ENCODE measurements at regions not wholly inside any gene's neighbourhood (a gene's known extent, or its start where the extent isn't known, plus 50 kb on each side); places are given as distances from the start of the nearest gene placed in this dataset.

DNA sequence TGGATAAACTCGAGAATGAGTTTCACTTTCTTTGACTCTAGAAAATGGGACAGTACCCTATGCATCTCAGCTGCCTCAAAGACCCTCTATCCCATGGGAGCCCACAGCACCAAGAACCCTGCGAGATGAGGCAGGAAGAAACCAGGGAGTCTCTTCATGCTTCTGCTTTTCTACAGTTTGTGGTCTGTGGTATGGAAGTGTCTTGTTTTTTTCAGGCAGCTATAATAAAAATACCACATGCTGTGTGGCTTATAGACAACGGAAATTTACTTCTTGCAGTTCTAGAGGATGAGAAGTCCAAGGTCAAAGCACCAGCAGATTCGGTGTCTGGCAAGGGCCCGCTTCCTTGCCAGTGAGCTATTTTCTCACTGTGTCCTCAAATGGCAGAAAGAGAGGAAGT is 257.9 kb downstream of the SUCLG1 start:
- Histone ChIP-seq H3K9me3 (no peaks in the 10 kb centered on the region), H3K36me3 (ENCODE audit: low read depth, missing control alignments) (no peaks in the 10 kb centered on the region), H3K4me3 (no peak overlapping the region), H3K4me1 (no peaks in the 10 kb centered on the region), H3K27ac (no peak overlapping the region), H3K27me3 (no peaks in the 10 kb centered on the region)
- intact Hi-C loops (cut with DNase I; ENCODE audit: low total_unique reads): no loop called here
- TF ChIP-seq POLR2A (IDR thresholded peaks at IDR 0.05) (no peak), CTCF (IDR thresholded peaks at IDR 0.05) (no peak)
- WGBS, 2 donors: 71 to 85% methylated on average over 5 of the region's 5 CpGs
- no peak for DNase-seq

GRCh38 chr2:84197901-84198300 is 261.2 kb downstream of the SUCLG1 start:
- Histone ChIP-seq H3K27ac (no peak overlapping the region), H3K36me3 (ENCODE audit: low read depth, missing control alignments) (no peaks in the 10 kb centered on the region), H3K4me3 (no peak overlapping the region), H3K9me3 (no peaks in the 10 kb centered on the region), H3K27me3 (no peaks in the 10 kb centered on the region), H3K4me1 (peaks cover 14% of the 10 kb centered on the region)
- TF ChIP-seq CTCF (IDR thresholded peaks at IDR 0.05) (no peak), POLR2A (IDR thresholded peaks at IDR 0.05) (no peak)
- intact Hi-C loops (cut with DNase I; ENCODE audit: low total_unique reads): no loop called here
- no peak for DNase-seq
- 86 to 94% methylated on average over 1 of the region's 1 CpG for WGBS, 2 donors

- Histone ChIP-seq H3K4me1 (peaks cover 14% of the 10 kb centered on the region), H3K36me3 (ENCODE audit: low read depth, missing control alignments) (no peaks in the 10 kb centered on the region), H3K27ac (peak overlapping the region; percentile 33 to 41), H3K4me3 (no peak overlapping the region), H3K9me3 (no peaks in the 10 kb centered on the region), H3K27me3 (no peaks in the 10 kb centered on the region)
- peak; percentile 87 for DNase-seq
- intact Hi-C loops (cut with DNase I; ENCODE audit: low total_unique reads): no loop called here
- 37 to 54% methylated on average over 3 of the region's 3 CpGs for WGBS, 2 donors
- no peak for TF ChIP-seq CTCF (IDR thresholded peaks at IDR 0.05)
- TF ChIP-seq POLR2A (IDR thresholded peaks at IDR 0.05): no peak
Measured at GRCh38 chr2:84194949-84195644, 264.0 kb downstream of the SUCLG1 start.

DNA sequence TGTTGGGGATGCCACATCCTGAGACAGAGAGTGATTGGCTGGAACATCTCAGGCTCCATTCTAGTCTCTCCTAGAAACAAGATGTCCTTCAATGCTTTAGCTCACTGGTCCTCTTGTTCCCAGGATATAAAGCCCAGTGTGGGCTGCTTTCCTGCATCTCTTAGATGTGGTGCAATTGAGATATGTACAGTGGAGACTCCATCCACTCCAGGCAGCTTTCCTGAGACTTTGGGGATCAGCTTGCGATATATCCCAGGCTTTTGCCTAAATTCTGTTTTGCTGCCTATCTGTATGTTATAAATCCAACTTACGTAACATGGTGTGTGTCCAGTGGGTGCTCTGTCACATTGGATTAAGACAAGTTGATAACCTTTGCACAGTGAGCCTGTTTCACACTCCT is 264.9 kb downstream of the SUCLG1 start:
- WGBS, 2 donors: 76 to 88% methylated on average over 2 of the region's 2 CpGs
- intact Hi-C loops (cut with DNase I; ENCODE audit: low total_unique reads): no loop called here
- no peak overlapping the region for H3K4me3 ChIP-seq
- H3K36me3 ChIP-seq (ENCODE audit: low read depth, missing control alignments): no peaks in the 10 kb centered on the region
- H3K9me3 ChIP-seq: no peaks in the 10 kb centered on the region
- peaks cover 14% of the 10 kb centered on the region for H3K4me1 ChIP-seq
- peak overlapping the region; percentile 33 to 41 for H3K27ac ChIP-seq
- H3K27me3 ChIP-seq: no peaks in the 10 kb centered on the region
- no peak for DNase-seq
- no peak for TF ChIP-seq POLR2A (IDR thresholded peaks at IDR 0.05)
- no peak for TF ChIP-seq CTCF (IDR thresholded peaks at IDR 0.05)

DNA sequence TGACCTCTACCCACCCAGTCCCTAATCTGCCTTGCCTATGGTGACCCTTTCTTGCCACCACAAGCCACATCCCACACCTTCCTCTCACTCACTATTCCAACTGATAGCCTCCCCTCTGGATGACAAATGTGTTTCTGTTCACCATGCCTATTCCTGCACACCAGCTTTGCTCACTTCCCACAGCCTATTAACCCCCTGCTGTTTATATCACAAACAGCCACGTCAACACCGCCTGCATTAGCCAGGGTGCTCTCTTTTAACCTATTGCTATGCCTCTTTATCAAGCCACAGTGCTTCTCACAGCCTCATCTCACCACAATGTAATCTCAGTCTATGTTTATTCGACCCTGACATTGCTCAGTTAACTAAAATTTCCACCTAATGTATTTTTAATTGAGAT is 271.8 kb downstream of the SUCLG1 start:
- TF ChIP-seq CTCF (IDR thresholded peaks at IDR 0.05) (no peak), POLR2A (IDR thresholded peaks at IDR 0.05) (no peak)
- no peak for DNase-seq
- H3K27me3 ChIP-seq: no peaks in the 10 kb centered on the region
- H3K9me3 ChIP-seq: no peaks in the 10 kb centered on the region
- 79 to 85% methylated on average over 3 of the region's 3 CpGs for WGBS, 2 donors
- H3K4me1 ChIP-seq: no peaks in the 10 kb centered on the region
- intact Hi-C loops (cut with DNase I; ENCODE audit: low total_unique reads): no loop called here
- H3K36me3 ChIP-seq (ENCODE audit: low read depth, missing control alignments): no peaks in the 10 kb centered on the region
- no peak overlapping the region for H3K27ac ChIP-seq
- no peak overlapping the region for H3K4me3 ChIP-seq

Measured in testis (tissue), 2 donors.